GM21619 (cell line): ENCODE measurements at regions not wholly inside any gene's neighbourhood (a gene's known extent, or its start where the extent isn't known, plus 50 kb on each side); places are given as distances from the start of the nearest gene placed in this dataset.

Experiments used
- ATAC-seq: cut with Tn5 transposase; IDR thresholded peaks from one replicate; pipeline ENCODE4 v1.9.1; 2021; ENCODE audit not compliant: unreplicated experiment

GRCh38 chr4:13133700-13134099, 350.4 kb downstream of the RAB28 start:
- no peak for ATAC-seq

GRCh38 chr4:13130848-13131247, 353.3 kb downstream of the RAB28 start:
- ATAC-seq: no peak

- ATAC-seq: no peak
Measured at GRCh38 chr4:13129095-13129494, 355.0 kb downstream of the RAB28 start.

GRCh38 chr4:13126976-13127910, 356.9 kb downstream of the RAB28 start:
- ATAC-seq: no peak

- no peak for ATAC-seq
Measured at GRCh38 chr4:13118633-13119032, 365.5 kb downstream of the RAB28 start.

GRCh38 chr4:13117185-13117584, 367.0 kb downstream of the RAB28 start:
- no peak for ATAC-seq

GRCh38 chr4:13112030-13112429, 372.1 kb downstream of the RAB28 start:
- no peak for ATAC-seq

GRCh38 chr4:13109536-13109935, 374.6 kb downstream of the RAB28 start:
- no peak for ATAC-seq

GRCh38 chr4:13108096-13108495, 376.0 kb downstream of the RAB28 start:
- no peak for ATAC-seq

GRCh38 chr4:13103382-13104015, 380.6 kb downstream of the RAB28 start:
- ATAC-seq: no peak

GRCh38 chr4:13102092-13102742, 381.9 kb downstream of the RAB28 start:
- no peak for ATAC-seq

GRCh38 chr4:13097971-13098370, 386.2 kb downstream of the RAB28 start:
- ATAC-seq: no peak

GRCh38 chr4:13095722-13096121, 388.4 kb downstream of the RAB28 start:
- ATAC-seq: no peak

- ATAC-seq: no peak
Measured at GRCh38 chr4:13093170-13093569, 391.0 kb downstream of the RAB28 start.

GRCh38 chr4:13092702-13093101, 391.4 kb downstream of the RAB28 start:
- ATAC-seq: no peak

GRCh38 chr4:13089659-13089998, 394.5 kb downstream of the RAB28 start:
- no peak for ATAC-seq

GRCh38 chr4:13088726-13089658, 395.1 kb downstream of the RAB28 start:
- ATAC-seq: no peak

GRCh38 chr4:13087041-13087440, 397.1 kb downstream of the RAB28 start:
- no peak for ATAC-seq

GRCh38 chr4:13084210-13084609, 399.9 kb downstream of the RAB28 start:
- no peak for ATAC-seq

- ATAC-seq: no peak
Measured at GRCh38 chr4:13081830-13082229, 402.3 kb downstream of the RAB28 start.

- no peak for ATAC-seq
Measured at GRCh38 chr4:13067077-13067476, 417.1 kb downstream of the RAB28 start.
